ENCODE measurements at regions not wholly inside any gene's neighbourhood (a gene's known extent, or its start where the extent isn't known, plus 50 kb on each side); places are given as distances from the start of the nearest gene placed in this dataset.

DNA sequence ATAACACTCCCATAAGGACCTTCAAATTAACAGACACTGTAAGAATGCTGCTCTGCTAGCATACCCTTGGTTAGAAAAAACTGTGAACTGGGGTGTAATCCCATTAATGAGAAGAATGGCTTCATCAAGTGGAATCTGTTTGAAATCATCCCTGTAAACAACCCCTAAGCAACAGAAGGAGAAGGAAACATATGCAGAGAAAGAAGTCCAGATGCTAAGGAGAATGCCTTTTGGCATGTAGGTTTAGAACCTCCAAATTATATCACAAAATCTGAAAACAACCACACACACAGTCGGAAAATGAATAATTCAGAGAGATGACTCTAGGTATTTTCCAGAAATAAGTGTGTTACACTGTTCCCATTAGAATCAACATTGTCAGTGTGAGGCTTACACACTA, 140.2 kb downstream of the NUAK1 start:
- TF ChIP-seq, protein P1, sequence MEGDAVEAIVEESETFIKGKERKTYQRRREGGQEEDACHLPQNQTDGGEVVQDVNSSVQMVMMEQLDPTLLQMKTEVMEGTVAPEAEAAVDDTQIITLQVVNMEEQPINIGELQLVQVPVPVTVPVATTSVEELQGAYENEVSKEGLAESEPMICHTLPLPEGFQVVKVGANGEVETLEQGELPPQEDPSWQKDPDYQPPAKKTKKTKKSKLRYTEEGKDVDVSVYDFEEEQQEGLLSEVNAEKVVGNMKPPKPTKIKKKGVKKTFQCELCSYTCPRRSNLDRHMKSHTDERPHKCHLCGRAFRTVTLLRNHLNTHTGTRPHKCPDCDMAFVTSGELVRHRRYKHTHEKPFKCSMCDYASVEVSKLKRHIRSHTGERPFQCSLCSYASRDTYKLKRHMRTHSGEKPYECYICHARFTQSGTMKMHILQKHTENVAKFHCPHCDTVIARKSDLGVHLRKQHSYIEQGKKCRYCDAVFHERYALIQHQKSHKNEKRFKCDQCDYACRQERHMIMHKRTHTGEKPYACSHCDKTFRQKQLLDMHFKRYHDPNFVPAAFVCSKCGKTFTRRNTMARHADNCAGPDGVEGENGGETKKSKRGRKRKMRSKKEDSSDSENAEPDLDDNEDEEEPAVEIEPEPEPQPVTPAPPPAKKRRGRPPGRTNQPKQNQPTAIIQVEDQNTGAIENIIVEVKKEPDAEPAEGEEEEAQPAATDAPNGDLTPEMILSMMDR (IDR thresholded peaks at IDR 0.05) = no peak
- TF ChIP-seq POLR2A (IDR thresholded peaks at IDR 0.05) = no peak

All from ovary (tissue), 3 donors.